Mucosa of stomach (tissue), 1 donor: ENCODE measurements at regions not wholly inside any gene's neighbourhood (a gene's known extent, or its start where the extent isn't known, plus 50 kb on each side); places are given as distances from the start of the nearest gene placed in this dataset.

Experiments used
- H3K27me3 ChIP-seq: one replicate; pipeline ENCODE4 v1.7.0; 2013; ENCODE audit warnings: mild to moderate bottlenecking, low read length; ENCODE audit not compliant: control insufficient read depth, insufficient read depth
- H3K36me3 ChIP-seq: one replicate; pipeline ENCODE4 v1.7.0; 2013; ENCODE audit warnings: low read length; ENCODE audit not compliant: control insufficient read depth, insufficient read depth
- H3K4me1 ChIP-seq: one replicate; pipeline ENCODE4 v1.7.0; 2013; ENCODE audit warnings: mild to moderate bottlenecking, low read length; ENCODE audit not compliant: control insufficient read depth, insufficient read depth
- H3K4me3 ChIP-seq: one replicate; pipeline ENCODE4 v1.7.0; 2013; ENCODE audit warnings: low read length
- H3K9ac ChIP-seq: one replicate; pipeline ENCODE4 v1.7.0; 2013; ENCODE audit warnings: mild to moderate bottlenecking, low read length, moderate library complexity
- H3K9me3 ChIP-seq: one replicate; pipeline ENCODE4 v1.7.0; 2013; ENCODE audit warnings: mild to moderate bottlenecking, low read length, moderate library complexity; ENCODE audit not compliant: control insufficient read depth
- donor health status: Pancreatic carcinoma.

- Histone ChIP-seq H3K4me1 (no peaks in the 10 kb centered on the region), H3K27me3 (no peaks in the 10 kb centered on the region), H3K9me3 (no peaks in the 10 kb centered on the region), H3K9ac (no peak overlapping the region), H3K4me3 (no peak overlapping the region), H3K36me3 (no peaks in the 10 kb centered on the region)
Observed at GRCh38 chr10:61356354-61356753, 96.8 kb downstream of the TMEM26 start.

DNA sequence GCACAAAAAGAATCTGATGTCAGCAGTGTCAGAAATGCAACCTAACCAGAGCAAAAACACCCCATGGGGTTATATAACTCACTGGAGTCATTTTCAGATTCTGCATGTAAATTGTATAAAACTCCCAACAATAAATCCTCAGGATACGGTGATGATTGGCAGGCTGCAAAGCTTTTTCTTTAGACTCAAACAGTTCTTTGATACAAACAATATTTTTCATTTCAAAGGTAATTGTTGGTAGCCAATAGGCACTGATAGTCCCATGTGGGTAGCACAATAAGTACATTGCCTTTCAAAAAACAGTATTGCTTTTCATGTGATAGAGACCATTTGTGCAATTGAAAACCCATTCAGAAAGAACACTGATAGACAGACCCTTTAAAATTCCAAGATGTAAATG is 98.0 kb downstream of the TMEM26 start:
- Histone ChIP-seq H3K9me3 (no peaks in the 10 kb centered on the region), H3K9ac (no peak overlapping the region), H3K4me3 (no peak overlapping the region), H3K4me1 (no peaks in the 10 kb centered on the region), H3K36me3 (no peaks in the 10 kb centered on the region), H3K27me3 (no peaks in the 10 kb centered on the region)

GRCh38 chr10:61354401-61354975 is 98.7 kb downstream of the TMEM26 start:
- Histone ChIP-seq H3K36me3 (no peaks in the 10 kb centered on the region), H3K9me3 (no peaks in the 10 kb centered on the region), H3K27me3 (no peaks in the 10 kb centered on the region), H3K4me3 (no peak overlapping the region), H3K4me1 (no peaks in the 10 kb centered on the region), H3K9ac (no peak overlapping the region)

GRCh38 chr10:61350794-61351193 is 102.4 kb downstream of the TMEM26 start:
- no peaks in the 10 kb centered on the region for H3K9me3 ChIP-seq
- no peaks in the 10 kb centered on the region for H3K27me3 ChIP-seq

DNA sequence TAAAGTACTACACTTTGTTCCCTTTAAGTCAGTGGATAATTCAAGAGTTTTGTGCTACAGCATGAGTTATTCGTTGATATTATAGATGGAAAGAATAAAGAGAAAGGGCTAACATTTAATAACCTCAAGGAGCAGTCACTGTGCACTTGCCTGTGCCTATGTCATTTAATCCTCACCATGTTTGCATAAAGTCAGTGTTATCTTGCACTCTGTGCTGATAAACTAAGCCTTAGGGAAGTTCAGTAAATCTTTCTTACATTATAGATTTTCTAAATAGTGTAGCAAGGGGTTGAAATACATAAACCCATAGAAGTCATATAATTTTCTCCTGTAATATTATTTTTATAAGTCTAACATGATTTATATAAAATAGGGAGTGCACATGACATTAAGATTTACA is 103.1 kb downstream of the TMEM26 start:
- Histone ChIP-seq H3K36me3 (no peaks in the 10 kb centered on the region), H3K9ac (no peak overlapping the region), H3K9me3 (no peaks in the 10 kb centered on the region), H3K4me3 (no peak overlapping the region), H3K4me1 (no peaks in the 10 kb centered on the region), H3K27me3 (no peaks in the 10 kb centered on the region)

More at GRCh38 chr10:61350794-61351193, 102.4 kb downstream of the TMEM26 start:
- H3K36me3 ChIP-seq = no peaks in the 10 kb centered on the region
- H3K4me1 ChIP-seq = no peaks in the 10 kb centered on the region
- no peak overlapping the region for H3K9ac ChIP-seq
- no peak overlapping the region for H3K4me3 ChIP-seq

DNA sequence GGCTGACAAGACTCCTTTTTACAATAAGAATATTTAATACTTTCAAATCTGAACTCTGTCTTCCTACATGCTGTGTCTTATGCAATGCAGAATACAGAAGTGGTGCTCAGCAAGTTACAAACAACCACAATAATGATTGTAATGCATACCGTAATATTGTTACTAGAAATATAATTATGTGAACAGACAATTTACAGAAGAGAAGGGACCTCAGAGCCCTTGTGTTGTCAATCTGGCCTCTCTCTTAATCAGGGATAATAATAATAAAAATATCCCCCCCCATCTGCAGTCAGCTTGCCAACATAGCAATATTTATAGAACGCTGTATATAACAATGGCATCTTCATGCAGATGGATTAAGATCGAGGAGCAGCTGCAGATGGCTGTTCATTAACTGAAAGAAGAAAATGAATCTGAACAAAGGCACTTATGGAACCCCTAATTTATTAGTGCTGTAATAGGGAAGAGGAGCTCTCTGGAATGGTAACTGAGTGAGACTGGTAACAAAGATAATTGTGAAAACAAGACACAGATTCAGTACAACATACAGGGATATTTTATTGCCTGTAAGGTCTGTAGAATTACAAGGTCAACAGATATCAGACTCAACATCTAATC is 106.3 kb downstream of the TMEM26 start:
- Histone ChIP-seq H3K27me3 (no peaks in the 10 kb centered on the region), H3K9me3 (no peaks in the 10 kb centered on the region), H3K4me3 (no peak overlapping the region), H3K36me3 (no peaks in the 10 kb centered on the region), H3K4me1 (no peaks in the 10 kb centered on the region), H3K9ac (no peak overlapping the region)

DNA sequence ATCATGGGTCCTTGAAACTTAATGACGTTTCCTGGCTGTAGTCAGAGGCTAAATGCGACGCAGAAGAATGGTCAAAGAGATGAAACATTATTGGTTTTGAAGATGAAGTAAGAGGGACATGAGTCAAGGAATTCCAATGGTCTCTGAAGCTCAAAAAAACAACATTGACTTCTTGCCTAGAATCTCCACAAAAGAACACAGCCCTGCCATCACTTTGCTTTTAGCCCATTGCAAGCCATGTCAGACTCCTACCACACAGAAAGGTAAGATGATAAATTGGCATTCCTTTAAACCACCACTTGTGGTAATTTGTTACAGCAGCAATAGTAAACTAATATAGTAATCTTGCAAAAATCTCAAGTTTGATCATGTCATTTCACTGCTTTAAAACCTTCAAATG is 109.4 kb downstream of the TMEM26 start:
- Histone ChIP-seq H3K27me3 (no peaks in the 10 kb centered on the region), H3K36me3 (no peaks in the 10 kb centered on the region), H3K9ac (no peak overlapping the region), H3K4me1 (no peaks in the 10 kb centered on the region), H3K4me3 (no peak overlapping the region), H3K9me3 (peaks cover 3% of the 10 kb centered on the region)

GRCh38 chr10:61342858-61343572 is 110.2 kb downstream of the TMEM26 start:
- Histone ChIP-seq H3K27me3 (no peaks in the 10 kb centered on the region), H3K9me3 (peaks cover 3% of the 10 kb centered on the region), H3K9ac (no peak overlapping the region), H3K36me3 (no peaks in the 10 kb centered on the region), H3K4me3 (no peak overlapping the region), H3K4me1 (no peaks in the 10 kb centered on the region)

GRCh38 chr10:61341008-61341407 is 112.2 kb downstream of the TMEM26 start:
- no peak overlapping the region for H3K4me3 ChIP-seq
- H3K36me3 ChIP-seq = no peaks in the 10 kb centered on the region
- peaks cover 3% of the 10 kb centered on the region for H3K9me3 ChIP-seq
- H3K9ac ChIP-seq = no peak overlapping the region
- H3K4me1 ChIP-seq = no peaks in the 10 kb centered on the region
- no peaks in the 10 kb centered on the region for H3K27me3 ChIP-seq

DNA sequence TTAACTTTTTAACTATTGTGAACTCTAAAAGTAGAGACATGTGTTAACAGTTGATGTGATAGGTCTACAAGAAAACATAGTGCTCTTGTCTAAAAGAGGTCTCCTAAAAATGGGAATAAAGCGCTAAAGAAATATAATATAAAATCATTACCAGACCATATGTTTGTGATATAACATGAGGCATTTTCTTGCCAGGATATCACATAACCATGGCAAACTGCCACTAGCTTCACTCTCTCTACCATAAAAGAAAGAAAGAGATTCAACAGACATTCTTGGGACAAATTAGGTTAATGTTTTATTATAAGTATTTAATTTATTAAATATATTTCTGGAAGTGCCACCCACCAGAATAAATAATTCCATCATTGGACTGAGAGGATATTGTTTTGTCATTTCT is 115.0 kb downstream of the TMEM26 start:
- H3K9ac ChIP-seq = no peak overlapping the region
- H3K9me3 ChIP-seq = peaks cover 3% of the 10 kb centered on the region
- no peak overlapping the region for H3K4me3 ChIP-seq
- no peaks in the 10 kb centered on the region for H3K36me3 ChIP-seq
- no peaks in the 10 kb centered on the region for H3K27me3 ChIP-seq
- no peaks in the 10 kb centered on the region for H3K4me1 ChIP-seq

DNA sequence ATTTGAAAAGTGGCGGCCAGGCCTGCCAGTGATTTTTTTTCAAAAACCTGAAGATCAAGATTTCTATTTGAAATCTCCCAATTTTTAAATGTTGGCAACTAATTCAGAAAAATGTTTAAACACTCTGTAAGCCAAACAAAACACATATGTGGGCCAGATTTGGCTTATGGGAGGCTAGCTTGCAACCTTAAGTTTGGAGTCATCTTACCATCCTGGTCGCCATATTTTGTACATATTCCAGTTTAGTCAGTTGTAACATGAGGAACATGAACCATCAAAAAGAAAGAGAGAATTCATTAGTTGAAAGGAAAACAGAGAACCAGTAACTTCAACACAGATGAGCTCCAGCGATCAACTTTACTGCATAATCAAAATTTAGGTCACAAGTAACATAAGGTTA is 115.4 kb downstream of the TMEM26 start:
- no peak overlapping the region for H3K4me3 ChIP-seq
- H3K27me3 ChIP-seq = no peaks in the 10 kb centered on the region
- H3K9me3 ChIP-seq = peaks cover 3% of the 10 kb centered on the region
- H3K36me3 ChIP-seq = no peaks in the 10 kb centered on the region
- no peak overlapping the region for H3K9ac ChIP-seq
- no peaks in the 10 kb centered on the region for H3K4me1 ChIP-seq

GRCh38 chr10:61336831-61337230 is 116.3 kb downstream of the TMEM26 start:
- peaks cover 3% of the 10 kb centered on the region for H3K9me3 ChIP-seq
- H3K36me3 ChIP-seq = no peaks in the 10 kb centered on the region
- no peaks in the 10 kb centered on the region for H3K4me1 ChIP-seq
- H3K27me3 ChIP-seq = no peaks in the 10 kb centered on the region
- H3K4me3 ChIP-seq = no peak overlapping the region
- H3K9ac ChIP-seq = no peak overlapping the region
